Right ventricle myocardium inferior (tissue), 1 donor: ENCODE measurements at regions not wholly inside any gene's neighbourhood (a gene's known extent, or its start where the extent isn't known, plus 50 kb on each side); places are given as distances from the start of the nearest gene placed in this dataset.

Experiments
- ATAC-seq: fragments of 200-7000 bp; cut with Tn5 transposase; one replicate; pipeline ENCODE4 v1.9.1; 2020; ENCODE audit warnings: mild to moderate bottlenecking, moderate library complexity
- DNase-seq: peaks from one replicate; pipeline ENCODE4 v3.0.0; 2021; ENCODE audit errors: missing footprints
- intact Hi-C: fragments of 100-400 bp; cut with DNase I; formaldehyde crosslinking; loops from one replicate; pipeline ENCODE4 v1.11.0; 2022
- donor health status: DM: no; HTN: yes; CAD: no; lungs with severe emphysema.

- intact Hi-C loops: no loop called here
- DNase-seq (no peak), ATAC-seq (no peak)
Observed at GRCh38 chr3:117531078-117531767, 821.6 kb downstream of the TUSC7 start.

GRCh38 chr3:117532268-117532667, 822.7 kb downstream of the TUSC7 start:
- no peak for DNase-seq
- ATAC-seq: no peak
- intact Hi-C loops: no loop called here

DNA sequence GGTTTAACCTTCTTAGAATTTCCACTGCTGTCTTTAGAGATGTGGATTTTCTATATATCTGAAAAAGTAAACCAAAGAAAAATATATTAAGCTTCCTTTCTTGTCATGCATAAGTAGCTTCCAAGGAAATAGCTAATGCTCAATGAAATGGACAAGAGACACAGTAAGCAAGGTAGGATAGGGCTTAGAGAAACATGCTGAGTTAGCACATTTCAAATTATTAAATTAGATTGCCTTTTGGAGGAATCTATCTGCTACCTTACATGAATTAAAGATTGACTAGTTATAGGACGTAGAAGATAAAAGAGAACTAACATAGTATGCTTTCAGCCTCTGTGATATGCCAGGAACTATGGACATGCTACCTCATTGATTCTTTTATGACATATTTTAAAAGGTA, 824.6 kb downstream of the TUSC7 start:
- DNase-seq (no peak), ATAC-seq (no peak)
- intact Hi-C loops: no loop called here

DNA sequence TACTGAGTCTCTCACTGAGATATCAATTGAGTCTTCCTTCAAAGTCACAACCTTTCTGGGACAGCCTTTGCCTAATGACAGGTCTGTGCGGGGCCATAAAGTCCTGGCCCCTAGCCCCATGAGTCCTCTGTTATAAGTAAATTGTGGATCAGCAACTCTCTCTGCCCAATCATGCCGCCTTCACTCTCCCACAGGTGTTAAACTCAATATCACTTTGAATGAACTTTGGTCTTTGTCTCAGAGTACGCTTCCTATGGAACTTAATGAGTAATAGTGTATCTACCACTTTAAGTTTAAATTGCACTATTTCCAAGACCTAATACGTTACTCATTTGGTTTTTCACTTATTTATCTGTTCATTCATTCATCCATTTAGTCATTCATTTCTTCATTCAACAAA, 826.4 kb downstream of the TUSC7 start:
- DNase-seq (no peak), ATAC-seq (no peak)
- intact Hi-C loops: no loop called here

DNA sequence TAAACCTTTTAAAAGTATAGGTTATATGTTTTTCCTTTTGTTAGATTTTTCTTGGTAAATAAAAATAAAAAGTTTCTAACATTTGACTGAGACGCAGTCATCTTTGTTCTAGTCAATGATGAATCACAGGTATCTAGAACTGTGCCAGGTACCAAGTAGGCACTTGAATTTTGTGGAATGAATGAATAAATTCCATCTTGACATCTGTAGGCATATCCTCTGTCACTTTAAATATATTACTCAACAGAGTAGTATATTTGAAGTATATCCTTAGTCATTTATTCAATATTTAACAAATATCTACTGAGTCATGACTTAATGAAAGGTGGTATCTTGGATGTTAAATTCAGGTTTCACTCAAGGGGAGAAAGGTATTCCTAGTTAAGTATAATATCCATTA, 828.4 kb downstream of the TUSC7 start:
- DNase-seq: no peak
- ATAC-seq: no peak
- intact Hi-C loops: no loop called here

DNA sequence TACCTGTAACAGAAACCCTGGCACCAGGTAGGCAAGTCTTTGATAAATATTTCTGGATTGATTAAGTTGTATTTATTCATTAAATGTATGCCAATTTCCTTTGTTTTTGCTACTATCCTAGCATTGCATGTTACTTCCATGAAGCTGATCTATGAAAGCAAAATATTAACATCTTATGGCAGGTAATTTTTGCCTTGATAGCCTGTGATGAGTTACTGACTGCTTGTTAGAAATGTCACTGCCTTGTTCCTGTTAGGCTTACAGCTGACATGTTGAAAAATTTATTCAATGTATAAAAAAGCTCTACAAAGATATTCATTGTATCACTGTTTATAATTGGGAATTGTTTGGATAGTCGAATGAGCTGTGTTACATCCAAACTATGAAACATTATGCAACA, 830.1 kb downstream of the TUSC7 start:
- no peak for ATAC-seq
- intact Hi-C loops: no loop called here
- no peak for DNase-seq

GRCh38 chr3:117540597-117540996, 831.0 kb downstream of the TUSC7 start:
- DNase-seq (no peak), ATAC-seq (no peak)
- intact Hi-C loops: no loop called here

DNA sequence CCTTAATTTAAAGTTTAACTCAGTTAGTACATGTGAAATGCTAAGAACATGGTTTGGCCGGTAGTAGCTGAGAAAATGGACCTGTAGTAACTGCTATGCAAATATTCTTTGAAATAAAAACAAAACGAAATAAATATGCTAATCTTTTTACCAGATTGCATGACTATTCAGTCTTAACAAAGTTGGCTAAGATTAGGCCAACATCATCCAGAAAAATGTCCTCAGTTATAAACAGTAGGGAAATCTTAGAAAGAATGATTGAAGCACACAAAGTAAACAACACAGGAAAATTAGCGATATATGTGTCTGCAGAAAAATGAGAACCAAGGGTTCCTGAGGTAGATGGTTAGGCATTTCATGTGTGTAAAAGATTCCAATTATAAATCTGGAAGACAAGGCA, 832.1 kb downstream of the TUSC7 start:
- intact Hi-C loops: no loop called here
- DNase-seq (no peak), ATAC-seq (no peak)

- no peak for DNase-seq
- intact Hi-C loops: no loop called here
- no peak for ATAC-seq
Observed at GRCh38 chr3:117543521-117543920, 833.9 kb downstream of the TUSC7 start.

DNA sequence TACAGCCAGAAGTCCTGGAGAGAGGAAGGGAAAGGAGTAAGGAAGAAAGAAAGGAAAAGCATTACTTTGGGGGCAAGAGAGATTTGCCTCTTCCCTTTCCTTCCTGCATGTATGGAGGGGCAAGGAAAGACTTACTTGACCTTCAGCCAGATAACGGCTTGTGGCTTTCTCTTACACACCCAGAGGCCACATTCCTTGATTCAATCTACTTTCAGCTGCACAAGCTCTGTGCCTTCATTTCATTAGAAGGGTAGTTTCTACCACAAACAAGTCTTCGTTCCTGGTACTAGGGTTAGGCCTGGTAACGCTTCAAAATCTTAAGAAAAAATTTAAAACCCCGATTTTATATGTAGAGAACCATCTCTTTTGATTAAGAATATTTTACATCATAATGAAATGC, 835.9 kb downstream of the TUSC7 start:
- ATAC-seq (no peak), DNase-seq (no peak)
- intact Hi-C loops: no loop called here

DNA sequence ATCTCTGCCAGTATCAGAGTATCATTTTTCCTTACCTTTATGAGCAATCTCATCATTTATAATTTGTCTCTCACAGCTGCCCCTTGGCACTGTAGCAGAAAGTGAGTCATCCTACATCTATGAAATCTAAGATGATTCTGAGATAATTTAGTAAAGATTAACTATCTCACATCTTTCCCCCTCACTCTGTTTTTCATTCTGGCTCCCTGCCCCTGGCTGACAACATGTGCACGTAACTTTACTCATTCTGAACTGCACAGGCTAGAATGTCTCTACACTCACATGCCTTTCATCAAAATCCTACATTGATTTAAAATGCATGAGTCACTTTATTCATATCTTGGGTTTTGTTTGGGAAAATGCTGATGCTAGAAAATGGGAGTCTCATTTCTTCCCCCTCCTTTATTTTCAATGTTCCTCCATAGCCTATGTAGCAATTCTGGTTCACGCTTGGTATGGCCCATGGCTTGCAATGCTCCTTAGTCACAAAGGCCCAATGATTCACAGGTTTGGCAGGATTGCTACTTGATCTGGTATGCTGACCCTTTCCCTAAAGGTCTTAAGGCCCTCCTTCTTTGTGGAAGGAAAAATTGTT, 838.5 kb downstream of the TUSC7 start:
- intact Hi-C loops: no loop called here
- no peak for DNase-seq
- ATAC-seq: no peak

GRCh38 chr3:117548600-117548999, 839.0 kb downstream of the TUSC7 start:
- intact Hi-C loops: no loop called here
- ATAC-seq: no peak

GRCh38 chr3:117549716-117550115, 840.1 kb downstream of the TUSC7 start:
- ATAC-seq (no peak), DNase-seq (no peak)
- intact Hi-C loops: no loop called here

More at GRCh38 chr3:117548600-117548999, 839.0 kb downstream of the TUSC7 start:
- no peak for DNase-seq

DNA sequence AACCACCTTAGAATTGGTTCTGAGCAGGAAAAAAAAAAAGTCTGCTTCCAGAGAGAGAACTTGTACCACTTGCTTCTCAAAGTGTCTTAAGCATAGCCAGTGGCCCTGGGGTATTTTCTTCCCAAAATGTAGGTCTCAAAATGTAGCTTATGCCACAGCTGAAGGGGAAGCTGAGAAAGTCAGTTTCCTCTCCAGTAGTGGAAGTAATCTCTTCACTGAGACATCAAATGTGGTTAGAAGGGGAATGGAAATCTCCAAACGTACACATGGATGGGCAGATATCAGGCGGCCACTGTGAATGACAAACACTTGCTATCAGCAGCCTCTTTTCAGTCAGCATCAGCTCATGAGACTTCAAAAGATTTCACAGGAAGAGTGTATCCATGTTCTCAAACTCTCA, 841.2 kb downstream of the TUSC7 start:
- no peak for ATAC-seq
- intact Hi-C loops: no loop called here

GRCh38 chr3:117553461-117553860, 843.9 kb downstream of the TUSC7 start:
- DNase-seq (no peak), ATAC-seq (no peak)
- intact Hi-C loops: no loop called here

More for the DNA sequence above, 841.2 kb downstream of the TUSC7 start:
- no peak for DNase-seq

- intact Hi-C loops: no loop called here
- DNase-seq (no peak), ATAC-seq (no peak)
Observed at GRCh38 chr3:117556646-117557407, 847.2 kb downstream of the TUSC7 start.

GRCh38 chr3:117557464-117558090, 848.0 kb downstream of the TUSC7 start:
- intact Hi-C loops: no loop called here
- DNase-seq: no peak
- ATAC-seq: no peak

GRCh38 chr3:117558681-117559080, 849.1 kb downstream of the TUSC7 start:
- ATAC-seq (no peak), DNase-seq (no peak)
- intact Hi-C loops: no loop called here

- ATAC-seq (no peak), DNase-seq (no peak)
- intact Hi-C loops: no loop called here
Observed at GRCh38 chr3:117562000-117562399, 852.4 kb downstream of the TUSC7 start.

DNA sequence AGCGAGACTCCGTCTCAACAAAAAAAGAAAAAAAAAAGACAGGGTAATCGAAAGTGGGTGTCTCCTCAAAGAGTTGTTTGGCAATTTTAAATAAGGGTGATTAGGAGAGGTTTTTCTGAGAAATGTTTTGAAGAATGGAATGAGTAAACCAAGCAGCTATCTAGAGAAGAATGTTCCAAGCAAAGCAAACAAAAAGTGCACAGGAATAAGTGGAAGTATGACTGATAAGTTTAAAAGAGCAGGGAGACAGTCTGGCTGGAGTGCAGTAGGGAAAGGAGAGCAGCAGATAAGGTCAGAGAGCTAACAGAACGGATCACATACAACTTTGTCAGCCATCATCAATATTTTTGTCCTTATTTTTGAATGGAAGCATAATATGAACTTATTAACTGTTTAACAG, 853.5 kb downstream of the TUSC7 start:
- ATAC-seq (no peak), DNase-seq (no peak)
- intact Hi-C loops: no loop called here
